GM10266 (cell line): ENCODE measurements at regions not wholly inside any gene's neighbourhood (a gene's known extent, or its start where the extent isn't known, plus 50 kb on each side); places are given as distances from the start of the nearest gene placed in this dataset.
"Not testable (repeated sequence)": the region's sequence is repeated elsewhere in the genome, so short reads cannot be mapped to it uniquely, and the experiment has no call there.

Experiments
- DNase-seq: peaks from one replicate; pipeline ENCODE4 v3.0.0; 2012; ENCODE audit errors: extremely low spot score
- TF ChIP-seq, protein P1 (sequence below): IDR thresholded peaks from 2 replicates; pipeline ENCODE4 v1.5.1; 2012; ENCODE audit warnings: mild to moderate bottlenecking, low read depth; ENCODE audit not compliant: control insufficient read depth, insufficient read depth; ENCODE audit errors: missing control alignments

DNA sequence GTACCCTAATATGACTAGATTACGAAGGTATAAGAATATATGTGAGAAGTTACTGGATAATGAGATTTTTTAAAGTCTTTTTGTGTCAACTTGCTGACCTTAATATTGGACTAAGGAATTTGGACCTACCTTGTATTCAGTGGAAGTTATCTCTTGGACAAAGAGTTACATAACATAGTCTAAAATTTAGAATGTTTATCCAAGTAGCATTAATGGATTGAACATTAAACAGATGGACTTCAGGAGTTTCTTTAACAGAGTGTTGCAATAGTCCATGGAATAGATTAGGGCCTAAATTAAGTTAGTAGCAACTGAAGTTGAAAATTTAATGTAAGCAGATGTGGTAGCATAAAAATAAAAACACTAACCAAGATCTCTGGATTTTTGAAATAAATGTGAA is 266.4 kb downstream of the PYDC2 start:
- TF ChIP-seq, protein P1, sequence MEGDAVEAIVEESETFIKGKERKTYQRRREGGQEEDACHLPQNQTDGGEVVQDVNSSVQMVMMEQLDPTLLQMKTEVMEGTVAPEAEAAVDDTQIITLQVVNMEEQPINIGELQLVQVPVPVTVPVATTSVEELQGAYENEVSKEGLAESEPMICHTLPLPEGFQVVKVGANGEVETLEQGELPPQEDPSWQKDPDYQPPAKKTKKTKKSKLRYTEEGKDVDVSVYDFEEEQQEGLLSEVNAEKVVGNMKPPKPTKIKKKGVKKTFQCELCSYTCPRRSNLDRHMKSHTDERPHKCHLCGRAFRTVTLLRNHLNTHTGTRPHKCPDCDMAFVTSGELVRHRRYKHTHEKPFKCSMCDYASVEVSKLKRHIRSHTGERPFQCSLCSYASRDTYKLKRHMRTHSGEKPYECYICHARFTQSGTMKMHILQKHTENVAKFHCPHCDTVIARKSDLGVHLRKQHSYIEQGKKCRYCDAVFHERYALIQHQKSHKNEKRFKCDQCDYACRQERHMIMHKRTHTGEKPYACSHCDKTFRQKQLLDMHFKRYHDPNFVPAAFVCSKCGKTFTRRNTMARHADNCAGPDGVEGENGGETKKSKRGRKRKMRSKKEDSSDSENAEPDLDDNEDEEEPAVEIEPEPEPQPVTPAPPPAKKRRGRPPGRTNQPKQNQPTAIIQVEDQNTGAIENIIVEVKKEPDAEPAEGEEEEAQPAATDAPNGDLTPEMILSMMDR, result no peak

DNA sequence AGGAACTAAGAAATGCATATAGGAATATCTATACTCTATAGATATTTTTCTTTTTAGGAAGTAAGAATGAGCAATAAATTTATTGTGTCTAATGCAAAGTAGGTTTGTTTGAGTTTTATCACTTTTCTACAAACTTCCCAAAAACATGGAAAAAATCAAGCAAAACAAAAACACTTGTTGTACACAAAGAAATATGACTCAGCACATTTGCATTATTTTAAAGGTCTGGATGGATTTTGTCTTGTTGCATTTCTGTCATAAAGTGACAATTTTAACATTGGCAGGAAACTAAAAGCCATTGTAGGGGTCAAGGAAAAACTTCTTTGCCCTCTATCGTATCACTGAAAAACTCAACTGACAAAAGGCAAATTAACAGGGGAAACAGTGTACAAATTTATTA is 267.2 kb downstream of the PYDC2 start:
- TF ChIP-seq, protein P1, result no peak

More for the DNA sequence above, 266.4 kb downstream of the PYDC2 start:
- no peak for DNase-seq

DNA sequence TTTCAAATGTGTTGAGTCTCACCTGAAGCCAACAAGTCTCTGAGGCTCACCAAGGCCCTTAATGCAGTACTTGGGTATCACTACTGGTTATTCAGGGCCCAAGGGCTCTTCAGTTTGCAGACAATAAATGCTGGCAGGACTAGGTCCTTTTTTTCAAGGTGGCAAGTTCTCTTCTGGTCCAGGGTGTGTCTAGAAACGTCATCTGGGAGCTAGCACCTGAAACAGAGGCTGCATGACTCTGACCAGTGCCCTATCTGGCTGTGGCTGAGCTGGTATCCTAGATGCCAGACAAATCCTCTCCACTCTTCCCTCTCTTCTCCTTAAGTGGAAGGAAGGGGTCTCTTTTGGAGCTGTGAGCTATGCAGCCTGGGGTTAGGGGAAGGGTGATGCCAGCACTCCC is 276.8 kb downstream of the PYDC2 start:
- DNase-seq, result no peak
- TF ChIP-seq, protein P1, result no peak

More for the DNA sequence above, 267.2 kb downstream of the PYDC2 start:
- DNase-seq, result no peak

DNA sequence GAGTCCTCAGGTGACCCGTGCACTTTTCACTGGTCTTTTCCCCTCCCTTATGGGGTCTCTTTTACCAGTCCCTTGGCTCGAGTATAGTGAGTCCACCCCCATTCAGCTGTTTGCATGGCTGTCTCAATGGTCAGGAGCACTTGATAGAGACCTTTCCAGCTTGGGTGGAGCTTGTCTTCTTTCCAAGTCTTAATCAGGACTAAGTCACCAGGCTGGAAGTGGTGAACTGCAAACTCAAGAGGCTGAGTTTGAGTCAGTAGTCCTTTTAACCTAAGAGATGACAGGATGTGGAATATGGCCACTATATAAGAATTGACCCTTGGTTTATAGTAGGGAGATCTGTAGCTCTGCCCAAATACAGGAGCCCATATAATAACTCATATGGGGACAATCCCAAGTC is 279.7 kb downstream of the PYDC2 start:
- no peak for DNase-seq
- TF ChIP-seq, protein P1, result no peak

DNA sequence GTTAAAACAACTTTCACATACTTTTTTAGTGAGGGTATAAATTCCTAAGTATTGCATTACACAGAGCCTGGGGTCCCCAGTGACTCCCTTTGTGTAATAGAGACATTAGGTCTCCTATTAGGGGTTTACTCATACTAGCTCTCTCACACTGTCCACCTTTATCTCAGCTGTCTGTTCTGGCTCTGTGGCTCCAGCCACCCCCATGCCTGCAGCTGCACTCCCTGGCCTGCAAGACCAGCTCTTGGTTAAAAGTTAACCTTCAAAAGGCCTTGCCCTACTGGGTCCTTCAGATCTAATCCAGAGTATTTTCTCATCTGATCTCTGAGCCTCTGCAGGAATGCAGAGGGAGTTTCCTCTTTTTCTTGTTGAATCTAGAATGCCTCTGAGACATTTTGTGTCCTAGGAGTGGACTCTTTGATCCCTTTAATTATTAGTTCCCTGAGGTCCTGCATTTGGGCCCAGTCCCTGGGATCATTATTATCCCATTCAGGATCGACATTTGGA is 280.9 kb downstream of the PYDC2 start:
- not testable (repeated sequence) for DNase-seq

DNA sequence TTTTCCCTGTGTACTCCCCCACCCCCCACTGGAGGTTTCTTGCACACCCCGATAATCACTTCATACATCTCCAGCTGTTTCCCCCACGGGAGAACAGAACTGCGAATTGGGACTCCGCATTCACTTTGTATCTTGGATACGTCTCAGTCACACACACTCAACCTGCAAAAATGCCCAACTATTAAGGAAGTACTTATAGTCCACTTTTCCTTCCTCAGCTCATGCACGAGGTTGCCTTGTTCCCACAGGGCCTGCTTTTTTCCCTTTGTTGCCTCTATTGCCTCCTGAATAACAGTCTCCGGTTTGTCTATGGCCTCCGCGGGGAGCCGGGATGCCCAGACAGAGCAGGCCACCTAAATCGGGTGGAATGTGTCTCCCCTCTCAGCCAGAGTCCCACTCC is 282.3 kb downstream of the PYDC2 start:
- DNase-seq, result no peak
- TF ChIP-seq, protein P1, result no peak

DNA sequence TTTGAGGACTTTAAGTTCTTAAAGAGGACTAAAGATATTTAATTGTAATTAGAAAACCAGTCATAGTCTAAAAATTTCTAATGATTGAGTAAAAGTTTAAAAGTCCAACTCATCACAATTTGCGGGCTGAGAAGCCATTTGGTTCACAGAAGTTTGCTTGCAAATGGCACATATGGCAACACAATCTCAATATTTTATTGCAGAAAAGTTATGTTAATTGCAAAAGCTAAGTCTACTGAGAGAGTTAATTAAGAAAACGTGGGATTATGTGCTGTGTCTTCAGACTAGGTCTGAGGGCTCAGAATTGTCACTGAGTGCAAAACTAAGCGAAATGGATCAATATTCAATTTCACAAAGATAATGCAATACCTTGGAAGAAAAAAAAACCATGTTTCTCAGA is 289.7 kb downstream of the PYDC2 start:
- no peak for DNase-seq
- TF ChIP-seq, protein P1, result no peak

DNA sequence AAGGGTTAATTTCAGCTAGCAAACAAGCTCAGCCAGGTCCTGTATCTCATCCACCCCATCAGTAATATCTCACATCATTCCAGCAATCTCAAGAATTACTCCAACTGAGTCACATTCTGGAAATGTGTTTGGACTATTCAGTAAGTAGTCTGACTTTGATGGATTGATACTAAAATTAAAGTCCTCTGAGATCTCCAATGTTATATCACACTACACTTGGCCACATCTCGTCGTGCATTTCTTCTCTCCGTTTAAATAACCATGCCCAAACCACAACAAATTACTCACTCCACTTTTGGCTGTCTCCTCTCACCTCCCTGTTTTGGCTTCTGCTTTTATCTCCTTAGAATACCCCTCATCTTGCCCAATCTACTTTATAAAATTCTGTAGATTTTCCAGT is 292.2 kb downstream of the PYDC2 start:
- TF ChIP-seq, protein P1, result no peak
- DNase-seq, result no peak
